Calu3 (cell line): ENCODE measurements at regions not wholly inside any gene's neighbourhood (a gene's known extent, or its start where the extent isn't known, plus 50 kb on each side); places are given as distances from the start of the nearest gene placed in this dataset.

Experiments used
- BruUV-seq: library from RNA; stranded (reverse); fragments of 400-500 nt; replicated peaks from 2 replicates; lab custom pipeline; 2021; lab: Mats Ljungman, UMichigan
- CTCF ChIA-PET: fragments of 300-600 bp; sonication (Branson Sonifier 250); formaldehyde crosslinking; loops from one replicate; lab custom pipeline; 2022; ENCODE audit warnings: antibody characterized with exemption; lab: Charles Lee
- DNase-seq: peaks from one replicate; pipeline ENCODE4 v3.0.0; 2022
- H3K27ac Mint-ChIP-seq: one replicate; pipeline ENCODE4 v1.8.0; 2022; ENCODE audit warnings: mixed read lengths; ENCODE audit not compliant: unreplicated experiment
- H3K27me3 Mint-ChIP-seq: one replicate; pipeline ENCODE4 v1.8.0; 2022; ENCODE audit warnings: mixed read lengths; ENCODE audit not compliant: unreplicated experiment
- H3K36me3 Mint-ChIP-seq: one replicate; pipeline ENCODE4 v1.8.0; 2022; ENCODE audit warnings: mild to moderate bottlenecking, moderate library complexity, mixed read lengths; ENCODE audit not compliant: insufficient read depth, unreplicated experiment
- H3K4me1 Mint-ChIP-seq: one replicate; pipeline ENCODE4 v1.8.0; 2022; ENCODE audit warnings: mild to moderate bottlenecking, low read depth, mixed read lengths; ENCODE audit not compliant: unreplicated experiment
- H3K4me3 Mint-ChIP-seq: one replicate; pipeline ENCODE4 v1.8.0; 2022; ENCODE audit warnings: mild to moderate bottlenecking, low read depth, moderate library complexity, mixed read lengths; ENCODE audit not compliant: unreplicated experiment
- H3K9me3 Mint-ChIP-seq: one replicate; pipeline ENCODE4 v1.8.0; 2022; ENCODE audit warnings: low read depth, mixed read lengths; ENCODE audit not compliant: unreplicated experiment
- CTCF ChIP-seq: fragments of 200-600 bp; IDR thresholded peaks from one replicate; pipeline ENCODE4 v1.8.0; 2022; ENCODE audit warnings: antibody characterized with exemption; ENCODE audit not compliant: unreplicated experiment
- intact Hi-C: fragments of 100-400 bp; cut with micrococcal nuclease; formaldehyde crosslinking; loops from one replicate; pipeline ENCODE4 v1.10.0; 2022; ENCODE audit not compliant: unreplicated experiment

GRCh38 chr16:80231888-80232287 lies 308.9 kb upstream of the DYNLRB2 start:
- no peak for TF ChIP-seq CTCF
- Mint-ChIP-seq H3K36me3 (no peaks in the 10 kb centered on the region), H3K9me3 (peaks cover 15% of the 10 kb centered on the region), H3K4me3 (no peak overlapping the region), H3K27me3 (no peaks in the 10 kb centered on the region), H3K27ac (no peak overlapping the region), H3K4me1 (no peaks in the 10 kb centered on the region)
- BruUV-seq, result no TSS peak
- no peak for DNase-seq
- intact Hi-C loops, result no loop called here
- CTCF ChIA-PET, result no interaction called here

- no peaks in the 10 kb centered on the region for H3K27me3 Mint-ChIP-seq
- H3K27ac Mint-ChIP-seq, result no peak overlapping the region
- CTCF ChIA-PET, result no interaction called here
- TF ChIP-seq CTCF, result no peak
- H3K9me3 Mint-ChIP-seq, result peaks cover 18% of the 10 kb centered on the region
- DNase-seq, result no peak
- intact Hi-C loops, result no loop called here
- BruUV-seq, result no TSS peak
- no peaks in the 10 kb centered on the region for H3K36me3 Mint-ChIP-seq
- H3K4me1 Mint-ChIP-seq, result no peaks in the 10 kb centered on the region
- no peak overlapping the region for H3K4me3 Mint-ChIP-seq
Measured at GRCh38 chr16:80231121-80231520, 309.7 kb upstream of the DYNLRB2 start.

- BruUV-seq, result no TSS peak
- peaks cover 17% of the 10 kb centered on the region for H3K9me3 Mint-ChIP-seq
Measured at GRCh38 chr16:80230328-80231120, 310.3 kb upstream of the DYNLRB2 start.

GRCh38 chr16:80226499-80226898 lies 314.3 kb upstream of the DYNLRB2 start:
- Mint-ChIP-seq H3K4me1 (no peaks in the 10 kb centered on the region), H3K27me3 (no peaks in the 10 kb centered on the region), H3K9me3 (peaks cover 13% of the 10 kb centered on the region), H3K27ac (no peak overlapping the region), H3K4me3 (no peak overlapping the region), H3K36me3 (no peaks in the 10 kb centered on the region)
- no peak for DNase-seq
- CTCF ChIA-PET, result no interaction called here
- TF ChIP-seq CTCF, result no peak
- intact Hi-C loops, result no loop called here
- no TSS peak for BruUV-seq

More at GRCh38 chr16:80230328-80231120, 310.3 kb upstream of the DYNLRB2 start:
- intact Hi-C loops, result no loop called here
- no peak for DNase-seq
- Mint-ChIP-seq H3K4me1 (no peaks in the 10 kb centered on the region), H3K27ac (no peak overlapping the region), H3K27me3 (no peaks in the 10 kb centered on the region), H3K4me3 (no peak overlapping the region), H3K36me3 (no peaks in the 10 kb centered on the region)
- no peak for TF ChIP-seq CTCF
- CTCF ChIA-PET, result no interaction called here
